GM11168 (cell line): ENCODE measurements at regions not wholly inside any gene's neighbourhood (a gene's known extent, or its start where the extent isn't known, plus 50 kb on each side); places are given as distances from the start of the nearest gene placed in this dataset.

ENCODE experiments used
- in situ Hi-C: fragments of 300-500 bp; cut with MboI; formaldehyde crosslinking; loops from one replicate; pipeline ENCODE4 v1.12.0; 2022; ENCODE audit warnings: low sequenced_read_pairs; ENCODE audit not compliant: unreplicated experiment

GRCh38 chr12:115421796-115422709 is 738.1 kb upstream of the TBX3 start:
- in situ Hi-C loops: no loop called here

GRCh38 chr12:115421350-115421749 is 737.4 kb upstream of the TBX3 start:
- in situ Hi-C loops: no loop called here

GRCh38 chr12:115419145-115419646 is 735.2 kb upstream of the TBX3 start:
- in situ Hi-C loops: no loop called here

- in situ Hi-C loops: no loop called here
Measured at GRCh38 chr12:115417610-115418009, 733.6 kb upstream of the TBX3 start.

DNA sequence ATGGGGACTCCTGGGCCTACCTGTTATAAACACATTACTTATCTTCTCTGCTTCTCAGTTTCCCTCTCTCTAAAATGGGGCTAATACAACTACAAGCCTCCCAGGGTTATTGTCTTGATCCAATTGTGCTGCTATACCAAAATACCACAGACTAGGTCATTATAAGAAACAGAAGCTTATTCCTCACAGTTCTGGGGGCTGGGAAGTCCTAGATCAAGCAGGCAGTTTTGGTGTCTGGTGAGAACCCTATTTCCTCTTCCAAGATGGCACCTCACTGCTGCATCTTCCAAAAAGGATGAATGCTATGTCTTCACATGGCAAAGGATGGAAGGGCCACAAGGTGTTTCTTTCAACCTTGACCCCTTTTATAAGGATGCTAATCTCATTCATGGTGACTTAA is 732.9 kb upstream of the TBX3 start:
- in situ Hi-C loops: no loop called here

DNA sequence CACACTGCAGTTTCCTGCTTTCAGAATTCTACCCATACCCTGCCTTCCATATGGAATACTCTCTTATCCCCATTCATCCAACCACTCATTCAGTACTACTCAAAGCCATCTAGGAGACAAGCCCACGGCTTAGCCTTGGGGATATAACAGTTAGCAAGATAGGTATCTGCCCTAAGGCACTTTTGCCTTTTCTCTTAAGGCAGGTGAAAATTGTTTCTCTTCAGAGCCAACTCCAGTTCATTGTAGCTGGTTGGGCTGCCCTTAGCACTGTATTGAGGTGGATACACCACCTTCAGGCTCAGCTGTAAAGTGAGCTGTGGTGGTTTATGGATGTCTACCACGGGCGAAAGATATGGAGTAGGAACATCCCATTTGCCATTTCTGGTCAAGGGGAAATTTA is 729.7 kb upstream of the TBX3 start:
- in situ Hi-C loops: no loop called here

- in situ Hi-C loops: no loop called here
Measured at GRCh38 chr12:115412831-115413230, 728.9 kb upstream of the TBX3 start.

GRCh38 chr12:115411121-115411520 is 727.1 kb upstream of the TBX3 start:
- in situ Hi-C loops: no loop called here

- in situ Hi-C loops: no loop called here
Measured at GRCh38 chr12:115408642-115409041, 724.7 kb upstream of the TBX3 start.

DNA sequence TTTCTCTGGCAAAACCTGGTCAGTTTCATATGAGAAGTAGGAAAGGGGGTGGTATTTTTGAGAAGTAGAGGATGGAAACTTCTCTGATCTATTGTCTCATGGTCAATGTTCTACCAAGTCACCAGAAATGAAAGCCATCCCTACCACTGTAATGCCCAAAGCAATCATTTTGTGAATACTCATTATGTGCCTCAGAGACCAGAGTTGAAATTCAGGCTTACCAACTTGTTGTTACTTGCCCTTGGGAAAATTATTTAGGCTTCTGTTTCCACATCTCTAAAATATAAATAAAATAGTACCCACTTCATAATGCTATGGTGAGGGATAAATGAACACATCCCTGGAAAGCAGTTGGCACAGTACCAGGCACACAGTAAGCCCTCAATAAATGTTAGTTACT is 723.7 kb upstream of the TBX3 start:
- in situ Hi-C loops: no loop called here

DNA sequence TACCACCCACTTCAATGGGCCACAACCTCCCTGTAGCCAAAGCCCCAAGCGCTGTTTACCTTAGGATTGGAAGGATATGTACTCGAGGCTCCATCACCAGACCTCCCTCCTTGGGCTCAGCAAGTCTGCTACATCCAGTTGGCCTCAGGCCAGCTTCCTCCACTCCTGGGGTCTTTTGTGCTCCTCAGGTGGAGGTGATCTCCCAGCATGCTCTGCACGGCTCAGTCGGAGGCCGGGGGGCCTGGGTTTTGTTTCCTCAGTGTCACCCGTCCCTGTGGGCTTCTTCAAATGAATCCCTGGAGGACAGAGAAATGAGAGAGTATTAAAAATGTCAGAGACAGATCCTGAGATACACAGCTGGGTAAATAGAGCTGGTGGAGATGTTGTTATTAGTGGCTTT is 723.1 kb upstream of the TBX3 start:
- in situ Hi-C loops: no loop called here

- in situ Hi-C loops: no loop called here
Measured at GRCh38 chr12:115405471-115405860, 721.5 kb upstream of the TBX3 start.

DNA sequence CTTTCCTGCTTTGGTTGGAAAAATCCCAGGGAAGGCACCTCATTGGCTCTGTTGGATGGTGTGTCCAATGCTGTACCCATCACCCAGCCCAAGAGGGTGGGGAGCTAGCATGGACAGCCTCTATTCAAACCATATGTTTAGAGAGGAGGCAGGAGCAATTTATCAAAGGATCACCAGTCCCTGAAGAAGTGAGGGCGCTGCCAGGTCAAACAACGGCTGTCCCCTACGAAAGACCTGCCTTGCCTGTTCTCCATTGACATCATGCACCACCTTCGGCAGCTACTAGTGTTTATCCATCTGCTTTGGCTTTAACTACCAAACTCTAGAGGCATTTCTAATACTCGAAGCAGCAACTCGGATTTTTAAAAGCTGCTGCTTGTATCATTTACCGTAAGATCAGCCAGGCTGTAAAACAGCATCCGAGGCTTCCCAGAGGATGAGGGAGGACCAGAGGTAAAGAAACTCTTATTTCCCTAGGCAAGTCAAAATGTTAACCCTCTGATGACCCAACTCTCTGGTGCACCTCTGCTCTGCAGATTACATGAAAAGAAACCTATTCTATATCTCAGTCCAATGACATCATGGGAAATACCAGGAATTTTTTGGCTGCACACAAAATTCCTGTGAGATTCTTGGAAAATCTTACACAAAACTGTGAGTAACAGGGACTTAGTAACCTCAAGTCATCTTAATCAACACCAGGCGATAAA is 720.9 kb upstream of the TBX3 start:
- in situ Hi-C loops: no loop called here

DNA sequence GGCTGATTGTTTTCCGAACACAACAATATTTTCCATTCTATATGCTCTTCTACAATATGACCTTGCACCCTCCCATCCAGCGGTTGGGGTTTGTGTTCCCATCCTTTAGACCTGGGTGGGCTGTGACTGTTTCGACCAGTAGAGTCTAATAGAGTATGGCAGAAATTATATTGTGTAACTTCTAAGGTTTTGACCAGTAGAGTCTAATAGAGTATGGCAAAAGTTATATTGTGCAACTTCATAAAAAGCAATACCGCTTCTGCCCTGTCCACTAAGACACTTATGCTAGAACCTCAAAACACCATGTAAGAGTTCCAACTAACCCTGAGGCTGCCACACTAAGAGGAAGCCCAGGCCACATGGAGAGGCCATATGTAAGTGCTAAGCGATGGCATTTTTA is 719.7 kb upstream of the TBX3 start:
- in situ Hi-C loops: no loop called here

- in situ Hi-C loops: no loop called here
Measured at GRCh38 chr12:115403253-115403652, 719.3 kb upstream of the TBX3 start.

GRCh38 chr12:115402443-115403180 is 718.6 kb upstream of the TBX3 start:
- in situ Hi-C loops: no loop called here

- in situ Hi-C loops: no loop called here
Measured at GRCh38 chr12:115401761-115402160, 717.8 kb upstream of the TBX3 start.

DNA sequence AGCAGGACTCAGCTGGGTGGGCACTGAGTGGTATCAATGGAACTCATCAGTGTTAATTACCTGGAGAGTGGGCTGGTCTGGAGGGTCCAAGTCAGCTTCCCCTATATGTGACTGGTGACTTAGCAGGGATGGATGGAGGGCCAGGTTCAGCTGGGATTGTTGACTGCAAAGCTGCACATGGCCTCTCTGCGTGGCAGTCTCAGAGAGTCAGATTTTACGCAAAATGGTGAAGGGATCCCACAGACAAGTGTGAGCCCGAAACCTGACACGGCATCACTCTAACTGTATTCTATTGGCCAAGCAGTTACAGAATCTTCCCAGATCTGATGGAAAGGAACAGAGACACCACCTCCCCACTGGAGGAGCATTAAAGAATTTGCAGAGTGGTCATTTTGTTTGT is 716.0 kb upstream of the TBX3 start:
- in situ Hi-C loops: no loop called here

DNA sequence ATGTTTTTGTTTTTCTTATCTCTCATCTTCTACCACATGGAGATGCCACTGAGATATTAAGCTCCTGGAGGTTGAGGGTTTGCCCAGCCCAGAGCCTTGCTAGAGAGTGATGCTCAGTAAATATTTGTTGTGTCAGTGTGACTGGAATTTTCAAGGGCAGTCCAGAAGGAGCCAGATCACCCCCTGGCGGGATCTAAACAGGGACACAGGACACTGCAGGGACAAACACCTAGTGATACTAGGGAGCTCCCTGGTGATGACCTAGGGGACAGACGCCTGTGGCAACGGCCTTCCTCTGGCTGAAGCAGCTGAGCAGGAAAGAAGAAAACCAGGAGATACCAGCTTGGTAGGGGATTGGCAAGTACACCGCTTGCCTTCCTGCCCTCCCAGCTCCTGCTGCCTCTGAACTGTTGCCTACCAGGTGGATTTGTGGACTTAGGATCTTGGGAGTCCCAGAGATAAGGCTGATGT is 714.4 kb upstream of the TBX3 start:
- in situ Hi-C loops: no loop called here

DNA sequence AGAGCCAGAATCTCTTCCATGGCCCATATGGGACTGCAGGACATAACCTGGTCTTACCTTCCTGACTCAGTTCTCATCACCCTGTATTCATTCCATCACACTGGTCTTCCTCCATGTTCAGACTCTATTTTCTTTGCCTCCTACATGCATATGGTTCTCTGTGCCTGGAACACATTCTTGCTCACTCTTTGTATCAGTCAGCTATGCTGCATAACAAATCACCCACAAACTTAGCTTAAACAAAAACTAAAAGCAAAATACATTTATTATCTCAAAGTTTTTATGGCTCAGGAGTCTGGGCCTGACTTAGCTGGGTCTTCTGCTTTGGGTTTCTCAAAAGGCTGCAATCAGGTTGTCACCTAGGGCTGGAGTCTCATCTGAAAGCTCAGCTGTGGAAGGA is 712.6 kb upstream of the TBX3 start:
- in situ Hi-C loops: no loop called here
